ENCODE measurements at regions not wholly inside any gene's neighbourhood (a gene's known extent, or its start where the extent isn't known, plus 50 kb on each side); places are given as distances from the start of the nearest gene placed in this dataset.
"Not testable (repeated sequence)": the region's sequence is repeated elsewhere in the genome, so short reads cannot be mapped to it uniquely, and the experiment has no call there.

GRCh38 chr19:20287070-20287469, 120.1 kb downstream of the ZNF486 start:
- H3K9me3 ChIP-seq (ENCODE audit: insufficient read depth, low read depth, low read length), result no peaks in the 10 kb centered on the region
- H3K4me1 ChIP-seq (ENCODE audit: insufficient read depth, low read length), result no peaks in the 10 kb centered on the region
- H3K4me3 ChIP-seq (ENCODE audit: low read length), result no peak overlapping the region
- no peak overlapping the region for H3K27ac ChIP-seq (ENCODE audit: low read depth, low read length)
- H3K36me3 ChIP-seq (ENCODE audit: insufficient read depth, low read length), result no peaks in the 10 kb centered on the region
- WGBS, result 92% methylated on average over 3 of the region's 3 CpGs
- no peak overlapping the region for H3K9ac ChIP-seq (ENCODE audit: low read depth, low read length)
- H3K27me3 ChIP-seq (ENCODE audit: insufficient read depth, low read length), result no peaks in the 10 kb centered on the region

- H3K9ac ChIP-seq (ENCODE audit: low read depth, low read length); H3K36me3 ChIP-seq (ENCODE audit: insufficient read depth, low read length); H3K27me3 ChIP-seq (ENCODE audit: insufficient read depth, low read length); H3K27ac ChIP-seq (ENCODE audit: low read depth, low read length); H3K9me3 ChIP-seq (ENCODE audit: insufficient read depth, low read depth, low read length); H3K4me1 ChIP-seq (ENCODE audit: insufficient read depth, low read length); H3K4me3 ChIP-seq (ENCODE audit: low read length): not testable (repeated sequence)
- 80% methylated on average over 4 of the region's 4 CpGs for WGBS
These were observed 118.9 kb downstream of the ZNF486 start for GRCh38 chr19:20285876-20286275.

- Histone ChIP-seq H3K9ac (ENCODE audit: low read depth, low read length) (no peak overlapping the region), H3K36me3 (ENCODE audit: insufficient read depth, low read length) (no peaks in the 10 kb centered on the region), H3K4me3 (ENCODE audit: low read length) (no peak overlapping the region), H3K27ac (ENCODE audit: low read depth, low read length) (no peak overlapping the region), H3K9me3 (ENCODE audit: insufficient read depth, low read depth, low read length) (no peaks in the 10 kb centered on the region), H3K27me3 (ENCODE audit: insufficient read depth, low read length) (no peaks in the 10 kb centered on the region), H3K4me1 (ENCODE audit: insufficient read depth, low read length) (0 out of 2 replicates have a peak, but pooled peaks cover 3% of the 10 kb centered on the region)
- WGBS, result 94% methylated on average over 4 of the region's 4 CpGs
These were observed 112.5 kb downstream of the ZNF486 start for GRCh38 chr19:20279516-20279915.

- H3K4me1 ChIP-seq (ENCODE audit: insufficient read depth, low read length), result 0 out of 2 replicates have a peak, but pooled peaks cover 3% of the 10 kb centered on the region
- H3K9me3 ChIP-seq (ENCODE audit: insufficient read depth, low read depth, low read length), result no peaks in the 10 kb centered on the region
- H3K36me3 ChIP-seq (ENCODE audit: insufficient read depth, low read length), result no peaks in the 10 kb centered on the region
- H3K27me3 ChIP-seq (ENCODE audit: insufficient read depth, low read length), result no peaks in the 10 kb centered on the region
- no peak overlapping the region for H3K9ac ChIP-seq (ENCODE audit: low read depth, low read length)
- H3K27ac ChIP-seq (ENCODE audit: low read depth, low read length), result no peak overlapping the region
- no peak overlapping the region for H3K4me3 ChIP-seq (ENCODE audit: low read length)
- 99% methylated on average over 7 of the region's 7 CpGs for WGBS
These were observed 111.3 kb downstream of the ZNF486 start for GRCh38 chr19:20278342-20278741.

GRCh38 chr19:20276732-20277082, 109.7 kb downstream of the ZNF486 start:
- not testable (repeated sequence) for H3K4me1 ChIP-seq (ENCODE audit: insufficient read depth, low read length); H3K9me3 ChIP-seq (ENCODE audit: insufficient read depth, low read depth, low read length); H3K9ac ChIP-seq (ENCODE audit: low read depth, low read length); H3K4me3 ChIP-seq (ENCODE audit: low read length); H3K27me3 ChIP-seq (ENCODE audit: insufficient read depth, low read length); H3K36me3 ChIP-seq (ENCODE audit: insufficient read depth, low read length)
- H3K27ac ChIP-seq (ENCODE audit: low read depth, low read length), result peak overlapping the region; percentile 10; the same call in 1 of the 2 replicates
- WGBS, result 78% methylated on average over 1 of the region's 1 CpG

- no peaks in the 10 kb centered on the region for H3K9me3 ChIP-seq (ENCODE audit: insufficient read depth, low read depth, low read length)
- 0 out of 2 replicates have a peak, but pooled peaks cover 3% of the 10 kb centered on the region for H3K4me1 ChIP-seq (ENCODE audit: insufficient read depth, low read length)
- peak overlapping the region; percentile 55; the same call in 1 of the 2 replicates for H3K27ac ChIP-seq (ENCODE audit: low read depth, low read length)
- no peaks in the 10 kb centered on the region for H3K36me3 ChIP-seq (ENCODE audit: insufficient read depth, low read length)
- H3K4me3 ChIP-seq (ENCODE audit: low read length), result no peak overlapping the region
- 92% methylated on average over 8 of the region's 9 CpGs for WGBS
- no peaks in the 10 kb centered on the region for H3K27me3 ChIP-seq (ENCODE audit: insufficient read depth, low read length)
- no peak overlapping the region for H3K9ac ChIP-seq (ENCODE audit: low read depth, low read length)
These were observed 109.2 kb downstream of the ZNF486 start for GRCh38 chr19:20276011-20276731.

GRCh38 chr19:20273951-20274570, 107.0 kb downstream of the ZNF486 start:
- no peak overlapping the region for H3K27ac ChIP-seq (ENCODE audit: low read depth, low read length)
- no peaks in the 10 kb centered on the region for H3K9me3 ChIP-seq (ENCODE audit: insufficient read depth, low read depth, low read length)
- 69% methylated on average over 4 of the region's 4 CpGs for WGBS

GRCh38 chr19:20273376-20273775, 106.4 kb downstream of the ZNF486 start:
- Histone ChIP-seq H3K9ac (ENCODE audit: low read depth, low read length) (no peak overlapping the region), H3K4me3 (ENCODE audit: low read length) (no peak overlapping the region)
- WGBS, result 91% methylated on average over 3 of the region's 3 CpGs

More at GRCh38 chr19:20273951-20274570, 107.0 kb downstream of the ZNF486 start:
- H3K36me3 ChIP-seq (ENCODE audit: insufficient read depth, low read length), result no peaks in the 10 kb centered on the region
- no peaks in the 10 kb centered on the region for H3K27me3 ChIP-seq (ENCODE audit: insufficient read depth, low read length)
- H3K4me3 ChIP-seq (ENCODE audit: low read length), result no peak overlapping the region
- 0 out of 2 replicates have a peak, but pooled peaks cover 3% of the 10 kb centered on the region for H3K4me1 ChIP-seq (ENCODE audit: insufficient read depth, low read length)
- H3K9ac ChIP-seq (ENCODE audit: low read depth, low read length), result no peak overlapping the region

GRCh38 chr19:20272627-20273010, 105.6 kb downstream of the ZNF486 start:
- H3K4me3 ChIP-seq (ENCODE audit: low read length); H3K36me3 ChIP-seq (ENCODE audit: insufficient read depth, low read length); H3K27me3 ChIP-seq (ENCODE audit: insufficient read depth, low read length); H3K9me3 ChIP-seq (ENCODE audit: insufficient read depth, low read depth, low read length); H3K4me1 ChIP-seq (ENCODE audit: insufficient read depth, low read length); H3K9ac ChIP-seq (ENCODE audit: low read depth, low read length); H3K27ac ChIP-seq (ENCODE audit: low read depth, low read length): not testable (repeated sequence)
- WGBS, result 96% methylated on average over 8 of the region's 8 CpGs

More at GRCh38 chr19:20273376-20273775, 106.4 kb downstream of the ZNF486 start:
- Histone ChIP-seq H3K27ac (ENCODE audit: low read depth, low read length) (no peak overlapping the region), H3K9me3 (ENCODE audit: insufficient read depth, low read depth, low read length) (no peaks in the 10 kb centered on the region), H3K36me3 (ENCODE audit: insufficient read depth, low read length) (no peaks in the 10 kb centered on the region), H3K4me1 (ENCODE audit: insufficient read depth, low read length) (0 out of 2 replicates have a peak, but pooled peaks cover 3% of the 10 kb centered on the region), H3K27me3 (ENCODE audit: insufficient read depth, low read length) (no peaks in the 10 kb centered on the region)

GRCh38 chr19:20271927-20272626, 105.1 kb downstream of the ZNF486 start:
- not testable (repeated sequence) for H3K36me3 ChIP-seq (ENCODE audit: insufficient read depth, low read length); H3K4me1 ChIP-seq (ENCODE audit: insufficient read depth, low read length); H3K9ac ChIP-seq (ENCODE audit: low read depth, low read length); H3K27me3 ChIP-seq (ENCODE audit: insufficient read depth, low read length); H3K9me3 ChIP-seq (ENCODE audit: insufficient read depth, low read depth, low read length); H3K4me3 ChIP-seq (ENCODE audit: low read length); H3K27ac ChIP-seq (ENCODE audit: low read depth, low read length)
- 98% methylated on average over 7 of the region's 7 CpGs for WGBS

- H3K4me3 ChIP-seq (ENCODE audit: low read length), result no peak overlapping the region
- H3K9me3 ChIP-seq (ENCODE audit: insufficient read depth, low read depth, low read length), result no peaks in the 10 kb centered on the region
- H3K36me3 ChIP-seq (ENCODE audit: insufficient read depth, low read length), result no peaks in the 10 kb centered on the region
- no peaks in the 10 kb centered on the region for H3K27me3 ChIP-seq (ENCODE audit: insufficient read depth, low read length)
- no peaks in the 10 kb centered on the region for H3K4me1 ChIP-seq (ENCODE audit: insufficient read depth, low read length)
- no peak overlapping the region for H3K9ac ChIP-seq (ENCODE audit: low read depth, low read length)
- no peak overlapping the region for H3K27ac ChIP-seq (ENCODE audit: low read depth, low read length)
- 96% methylated on average over 12 of the region's 12 CpGs for WGBS
These were observed 104.4 kb downstream of the ZNF486 start for GRCh38 chr19:20271215-20271926.

Data from HUES64 (cell line).